Fibroblast of pulmonary artery (primary cell): ENCODE measurements at regions not wholly inside any gene's neighbourhood (a gene's known extent, or its start where the extent isn't known, plus 50 kb on each side); places are given as distances from the start of the nearest gene placed in this dataset.
"Not testable (repeated sequence)": the region's sequence is repeated elsewhere in the genome, so short reads cannot be mapped to it uniquely, and the experiment has no call there.

Experiments
- DNase-seq: peaks from one replicate; pipeline ENCODE4 v3.0.0-alpha.2; 2010; ENCODE audit warnings: low read depth
- H3K4me3 ChIP-seq: replicated peaks from 2 replicates; pipeline ENCODE4 v1.5.1; 2011; ENCODE audit warnings: low read depth, mild to moderate bottlenecking, control low read depth, low read length, moderate library complexity
- TF ChIP-seq, protein P1 (sequence below): IDR thresholded peaks from 2 replicates; pipeline ENCODE4 v1.5.1; 2011; ENCODE audit warnings: mild to moderate bottlenecking, control low read depth, low read length, inconsistent platforms; ENCODE audit errors: missing control alignments

DNA sequence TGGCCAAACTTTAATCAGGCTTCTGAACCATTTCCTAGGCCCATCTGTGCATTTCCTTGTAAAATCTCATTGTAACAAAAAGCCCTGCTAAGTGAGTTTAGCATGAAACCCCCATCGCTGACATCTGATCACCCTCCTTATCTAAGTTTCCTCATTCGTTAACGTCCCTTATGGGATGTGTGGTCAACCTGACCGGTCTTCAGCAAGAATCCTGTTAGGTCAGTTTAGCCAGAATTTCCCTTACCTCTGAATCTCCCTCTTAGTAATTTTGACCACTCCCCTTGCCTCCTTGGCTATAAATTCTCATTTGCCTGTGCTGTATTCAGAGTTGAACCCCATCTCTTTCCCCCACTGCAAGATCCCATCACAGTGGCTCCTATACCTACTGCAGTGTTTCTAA lies 239.3 kb downstream of the RMST start:
- TF ChIP-seq, protein P1, sequence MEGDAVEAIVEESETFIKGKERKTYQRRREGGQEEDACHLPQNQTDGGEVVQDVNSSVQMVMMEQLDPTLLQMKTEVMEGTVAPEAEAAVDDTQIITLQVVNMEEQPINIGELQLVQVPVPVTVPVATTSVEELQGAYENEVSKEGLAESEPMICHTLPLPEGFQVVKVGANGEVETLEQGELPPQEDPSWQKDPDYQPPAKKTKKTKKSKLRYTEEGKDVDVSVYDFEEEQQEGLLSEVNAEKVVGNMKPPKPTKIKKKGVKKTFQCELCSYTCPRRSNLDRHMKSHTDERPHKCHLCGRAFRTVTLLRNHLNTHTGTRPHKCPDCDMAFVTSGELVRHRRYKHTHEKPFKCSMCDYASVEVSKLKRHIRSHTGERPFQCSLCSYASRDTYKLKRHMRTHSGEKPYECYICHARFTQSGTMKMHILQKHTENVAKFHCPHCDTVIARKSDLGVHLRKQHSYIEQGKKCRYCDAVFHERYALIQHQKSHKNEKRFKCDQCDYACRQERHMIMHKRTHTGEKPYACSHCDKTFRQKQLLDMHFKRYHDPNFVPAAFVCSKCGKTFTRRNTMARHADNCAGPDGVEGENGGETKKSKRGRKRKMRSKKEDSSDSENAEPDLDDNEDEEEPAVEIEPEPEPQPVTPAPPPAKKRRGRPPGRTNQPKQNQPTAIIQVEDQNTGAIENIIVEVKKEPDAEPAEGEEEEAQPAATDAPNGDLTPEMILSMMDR: no peak
- DNase-seq: no peak
- no peak overlapping the region for H3K4me3 ChIP-seq

GRCh38 chr12:97711392-97711791 lies 248.8 kb downstream of the RMST start:
- TF ChIP-seq, protein P1: no peak
- no peak overlapping the region for H3K4me3 ChIP-seq
- no peak for DNase-seq

GRCh38 chr12:97713270-97713669 lies 250.7 kb downstream of the RMST start:
- H3K4me3 ChIP-seq: no peak overlapping the region
- DNase-seq: no peak
- TF ChIP-seq, protein P1: no peak

- TF ChIP-seq, protein P1: no peak
- no peak for DNase-seq
These were observed 251.5 kb downstream of the RMST start for GRCh38 chr12:97714107-97714563.

GRCh38 chr12:97716356-97716755 lies 253.8 kb downstream of the RMST start:
- TF ChIP-seq, protein P1: peak; percentile 23
- H3K4me3 ChIP-seq: no peak overlapping the region
- DNase-seq: peak; percentile 20

More at GRCh38 chr12:97714107-97714563, 251.5 kb downstream of the RMST start:
- no peak overlapping the region for H3K4me3 ChIP-seq

GRCh38 chr12:97723801-97724200 lies 261.2 kb downstream of the RMST start:
- DNase-seq: not testable (repeated sequence)

GRCh38 chr12:97745406-97746101 lies 282.9 kb downstream of the RMST start:
- TF ChIP-seq, protein P1: no peak
- no peak for DNase-seq
- H3K4me3 ChIP-seq: no peak overlapping the region

More at GRCh38 chr12:97723801-97724200, 261.2 kb downstream of the RMST start:
- H3K4me3 ChIP-seq: not testable (repeated sequence)
